HG03460 (cell line): ENCODE measurements at regions not wholly inside any gene's neighbourhood (a gene's known extent, or its start where the extent isn't known, plus 50 kb on each side); places are given as distances from the start of the nearest gene placed in this dataset.

ENCODE experiments used
- ATAC-seq: cut with Tn5 transposase; IDR thresholded peaks from one replicate; pipeline ENCODE4 v1.9.1; 2021; ENCODE audit not compliant: unreplicated experiment

GRCh38 chr11:113555071-113555619 is 79.9 kb upstream of the DRD2 start:
- no peak for ATAC-seq

GRCh38 chr11:113554526-113554925 is 79.3 kb upstream of the DRD2 start:
- no peak for ATAC-seq

DNA sequence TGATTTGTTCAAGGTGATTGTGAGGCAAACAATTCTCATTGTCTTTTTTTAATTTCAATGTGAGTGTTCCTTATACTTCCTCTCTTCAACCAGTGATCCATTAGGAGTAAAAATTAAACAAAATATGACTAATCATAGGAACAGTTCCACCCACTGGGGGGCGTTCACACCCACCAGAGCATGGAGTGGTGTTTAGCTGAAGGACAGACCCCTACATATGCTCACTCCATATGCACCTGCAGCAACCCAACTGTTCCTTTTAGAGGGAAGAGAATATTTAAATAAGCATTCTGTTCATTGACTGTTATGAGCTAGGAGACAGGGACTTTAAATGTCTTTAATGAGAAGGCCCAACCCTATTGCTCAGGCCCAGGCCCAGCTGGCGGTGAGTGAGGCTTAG is 78.7 kb upstream of the DRD2 start:
- no peak for ATAC-seq

- no peak for ATAC-seq
Observed at GRCh38 chr11:113553235-113553634, 78.0 kb upstream of the DRD2 start.

DNA sequence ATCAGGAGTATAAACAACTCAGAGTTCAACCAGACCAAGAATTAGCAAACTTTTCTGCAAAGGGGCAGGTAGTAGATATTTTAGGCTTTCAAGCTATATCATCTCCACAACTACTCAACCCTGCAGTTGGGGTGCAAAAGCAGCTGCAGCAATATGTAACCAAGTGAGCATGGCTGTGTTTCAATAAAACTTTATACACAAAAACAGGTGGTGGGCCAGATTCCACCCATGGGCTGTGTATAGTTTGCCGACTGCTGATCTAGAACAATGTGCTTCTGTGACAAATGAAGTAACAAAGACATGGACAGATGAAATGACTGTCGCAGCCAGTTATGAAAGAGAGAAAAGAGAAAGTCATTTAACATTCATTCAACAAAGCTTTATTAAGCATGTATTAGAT is 77.1 kb upstream of the DRD2 start:
- ATAC-seq = no peak

DNA sequence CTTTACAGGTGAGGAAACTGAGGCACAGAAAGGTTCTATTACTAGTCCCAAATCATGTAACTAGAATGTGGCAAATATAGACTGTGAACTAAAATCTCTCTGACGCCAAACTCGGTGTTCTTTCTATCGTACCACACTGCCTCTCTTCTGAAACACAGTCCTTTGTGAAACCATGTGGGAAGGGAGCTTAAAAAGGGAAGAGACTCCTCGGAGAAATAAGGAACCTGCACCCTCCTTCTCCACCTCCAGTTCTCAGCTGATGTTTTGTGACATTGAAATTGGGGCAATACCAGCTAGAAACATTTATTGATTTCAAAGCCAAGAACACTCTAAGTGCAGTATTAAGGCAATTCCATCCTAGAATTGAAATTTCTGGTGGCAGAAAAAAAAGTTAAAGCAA is 76.4 kb upstream of the DRD2 start:
- ATAC-seq = no peak

GRCh38 chr11:113549611-113550578 is 74.7 kb upstream of the DRD2 start:
- ATAC-seq = no peak

DNA sequence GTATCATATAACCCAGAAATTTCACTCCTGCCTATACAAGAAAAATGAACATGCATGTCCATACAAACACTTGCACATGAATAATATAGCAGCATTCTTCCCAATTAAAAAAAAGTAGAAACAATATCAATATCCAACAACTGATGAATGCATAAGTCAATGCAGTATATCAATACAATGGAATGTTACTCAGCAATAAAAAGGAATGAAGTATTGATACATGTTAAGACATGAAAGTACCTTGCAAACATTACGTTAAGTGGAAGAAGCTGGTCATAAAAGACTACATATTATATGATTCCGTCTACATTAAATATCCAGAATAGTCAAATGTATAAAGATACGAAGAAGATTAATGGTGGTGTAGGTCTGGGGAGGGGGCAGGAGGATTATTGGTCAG is 73.9 kb upstream of the DRD2 start:
- no peak for ATAC-seq

- ATAC-seq = no peak
Observed at GRCh38 chr11:113547739-113548138, 72.5 kb upstream of the DRD2 start.

DNA sequence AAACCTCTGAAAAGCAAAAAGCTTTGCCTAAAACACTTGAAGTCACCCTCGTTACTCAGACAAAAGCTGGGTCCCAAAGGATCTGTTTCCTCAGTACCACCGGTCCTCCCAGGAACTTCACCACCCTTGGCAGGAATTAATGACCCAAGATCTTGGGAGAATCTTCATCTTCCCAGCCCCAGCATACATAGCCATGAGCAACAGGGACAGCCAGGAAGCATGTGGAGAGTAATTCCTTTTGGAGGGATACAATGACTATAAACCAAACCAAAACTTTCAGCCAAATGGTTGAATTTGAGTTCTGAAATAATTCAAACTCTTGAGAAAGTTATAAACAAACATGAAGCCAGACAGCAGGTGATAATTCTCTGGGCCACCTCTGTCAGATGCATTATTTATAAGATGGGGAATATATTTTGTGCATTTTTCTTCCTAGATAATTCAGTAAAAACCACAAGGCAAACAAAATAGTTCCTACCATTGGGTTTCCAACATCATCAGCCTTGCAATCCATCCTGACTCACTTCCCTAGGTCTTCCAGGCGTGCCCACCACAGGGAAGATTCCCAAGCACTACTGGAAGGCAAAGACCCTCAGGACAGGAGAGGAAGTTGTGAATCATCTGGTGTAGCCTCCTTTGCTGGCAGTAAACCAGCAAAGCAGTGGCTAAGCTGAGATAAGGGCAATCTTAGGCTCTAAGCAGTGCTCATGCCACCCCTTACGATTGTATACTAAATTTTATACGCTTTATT is 71.7 kb upstream of the DRD2 start:
- no peak for ATAC-seq

GRCh38 chr11:113542420-113542819 is 67.2 kb upstream of the DRD2 start:
- ATAC-seq = no peak

DNA sequence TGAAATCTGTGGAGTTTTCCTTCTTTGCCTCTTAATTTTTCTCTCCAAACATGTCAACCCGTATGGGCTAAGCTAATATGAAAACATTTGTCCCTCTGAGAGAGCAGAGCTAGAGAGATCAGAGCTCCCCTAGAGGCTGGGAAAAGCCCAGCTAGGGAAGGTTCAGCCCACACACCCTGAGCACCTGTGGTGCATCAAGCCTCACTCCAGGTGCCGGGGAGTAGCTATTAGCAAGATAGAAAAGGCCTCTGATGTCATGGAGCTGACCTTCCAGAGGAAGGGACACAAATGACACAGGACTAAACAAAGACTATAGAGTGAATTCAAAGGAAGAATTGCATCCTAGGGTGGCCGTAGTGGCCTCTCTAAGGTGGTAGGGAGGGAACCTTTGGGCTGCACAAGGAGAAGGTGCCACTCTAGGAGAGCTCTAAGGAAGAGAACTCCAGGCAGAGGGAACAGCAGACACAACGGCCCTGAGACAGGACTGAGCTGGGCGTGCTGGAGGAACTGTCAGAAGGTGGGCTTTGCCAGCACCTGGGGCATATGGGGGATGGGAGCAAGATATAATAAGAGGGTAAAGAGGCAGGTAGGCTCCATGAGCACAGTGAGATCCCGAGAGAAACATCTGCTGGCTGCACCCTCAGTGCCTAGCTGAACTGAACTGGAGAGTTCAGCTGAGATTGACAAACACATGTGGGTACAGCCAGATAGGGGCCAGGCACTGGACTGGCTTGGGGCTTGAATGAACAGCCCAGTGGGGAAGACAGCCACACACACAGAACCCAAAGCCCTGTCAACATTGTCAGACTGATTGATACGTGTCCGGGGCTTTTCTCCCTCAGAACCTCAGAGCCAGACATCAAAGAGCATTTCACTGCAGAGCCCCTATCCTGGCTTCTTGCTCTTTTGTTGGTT is 65.5 kb upstream of the DRD2 start:
- no peak for ATAC-seq

DNA sequence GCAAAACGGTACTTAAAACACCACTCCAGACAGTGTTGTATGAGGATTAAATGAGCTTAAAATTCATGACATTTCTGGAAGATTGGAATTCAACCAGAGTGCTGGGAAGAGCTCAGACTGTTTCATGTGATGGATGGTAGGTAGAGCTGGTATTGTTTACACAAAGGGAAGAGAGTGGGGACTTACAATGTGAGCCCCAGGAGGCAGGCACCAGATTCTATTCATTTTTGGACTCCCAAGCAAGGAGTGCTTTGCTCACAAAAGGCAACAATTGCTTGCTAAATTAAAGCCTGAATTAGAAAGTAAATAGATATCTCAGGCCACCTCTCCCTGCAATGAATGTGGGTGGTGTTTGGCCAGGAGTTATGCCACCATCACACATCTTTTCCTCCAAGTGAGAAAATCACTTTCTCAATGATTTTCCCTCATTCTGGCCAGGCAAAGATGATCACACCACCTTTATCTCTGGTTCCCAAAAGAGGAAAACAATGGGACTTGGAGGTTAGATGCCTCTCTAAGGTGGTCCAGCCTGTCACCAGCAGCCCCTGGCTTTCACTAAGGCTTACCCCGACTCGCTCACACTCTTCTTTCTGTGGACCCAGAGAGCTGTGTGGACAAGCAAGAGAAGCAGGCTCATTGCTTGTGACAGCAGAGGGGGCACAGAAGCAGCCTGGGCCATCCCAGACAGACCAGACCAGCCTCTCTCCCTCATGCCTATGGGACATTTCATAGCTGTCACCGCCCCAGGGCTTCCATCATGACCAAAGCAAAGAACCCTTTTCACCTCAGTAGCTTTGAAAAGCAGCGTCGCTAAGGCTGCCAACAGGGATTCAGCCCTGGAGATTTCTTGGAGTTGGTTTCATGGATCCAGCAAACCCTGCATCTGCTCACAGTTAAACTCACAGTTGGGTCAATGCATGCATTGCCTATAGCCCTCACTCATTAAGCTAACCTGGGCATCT is 63.5 kb upstream of the DRD2 start:
- ATAC-seq = no peak

- ATAC-seq = no peak
Observed at GRCh38 chr11:113534625-113535024, 59.4 kb upstream of the DRD2 start.

- no peak for ATAC-seq
Observed at GRCh38 chr11:113533425-113533698, 58.2 kb upstream of the DRD2 start.

DNA sequence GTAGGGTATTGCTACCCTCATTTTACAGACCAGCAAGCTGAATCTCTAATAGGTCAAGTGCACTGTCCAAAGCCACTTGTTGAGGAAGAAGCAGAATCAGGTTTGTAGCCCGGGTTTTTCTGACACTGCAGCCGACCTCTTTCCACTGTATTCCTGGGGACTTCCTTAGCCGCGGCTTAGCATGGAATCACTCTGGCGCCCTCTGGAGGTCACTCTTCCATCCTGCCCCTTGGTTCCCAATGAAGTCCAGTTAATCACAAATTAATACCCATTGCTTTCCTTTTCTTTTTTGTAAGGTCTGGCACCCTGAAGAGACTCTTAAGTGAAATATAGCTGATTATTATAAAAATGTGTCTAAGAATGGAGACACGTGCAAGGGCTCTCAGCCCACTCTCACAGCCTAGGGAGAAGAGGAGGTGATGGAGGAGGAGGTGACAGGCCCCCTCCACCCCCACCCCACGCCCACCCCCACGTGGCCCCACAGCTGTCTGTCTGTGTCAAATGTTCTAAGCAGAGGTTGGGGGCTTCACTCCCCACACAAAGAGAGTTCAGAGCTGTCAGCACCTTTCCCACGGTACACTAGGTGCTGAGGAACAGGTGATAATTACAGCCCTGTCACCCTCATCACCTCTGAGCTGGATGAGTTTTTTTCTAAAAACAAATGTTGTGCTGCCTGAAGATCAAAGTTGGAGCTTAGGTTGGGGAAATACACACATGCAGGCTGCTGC is 57.7 kb upstream of the DRD2 start:
- no peak for ATAC-seq

GRCh38 chr11:113531575-113532451 is 56.6 kb upstream of the DRD2 start:
- no peak for ATAC-seq

GRCh38 chr11:113531083-113531482 is 55.9 kb upstream of the DRD2 start:
- ATAC-seq = no peak
